Omental fat pad (tissue), 3 donors: ENCODE measurements at regions not wholly inside any gene's neighbourhood (a gene's known extent, or its start where the extent isn't known, plus 50 kb on each side); places are given as distances from the start of the nearest gene placed in this dataset.

Experiments
- ATAC-seq: fragments of 150-250 bp; one replicate; pipeline ENCODE4 v1.9.1; 2016; ENCODE audit warnings: mild to moderate bottlenecking, moderate library complexity; ENCODE audit not compliant: low FRiP score
- DNase-seq: peaks from one replicate; pipeline ENCODE4 v3.0.0-alpha.2; 2019; ENCODE audit warnings: low spot score
- CTCF ChIP-seq, 3 donors: fragments of 450-650 bp; IDR thresholded peaks; one replicate each; pipeline ENCODE4 v1.5.1; 2016 to 2017; ENCODE audit warnings: antibody characterized with exemption in 3 of 3, mild to moderate bottlenecking in 3 of 3, moderate library complexity in 2 of 3

DNA sequence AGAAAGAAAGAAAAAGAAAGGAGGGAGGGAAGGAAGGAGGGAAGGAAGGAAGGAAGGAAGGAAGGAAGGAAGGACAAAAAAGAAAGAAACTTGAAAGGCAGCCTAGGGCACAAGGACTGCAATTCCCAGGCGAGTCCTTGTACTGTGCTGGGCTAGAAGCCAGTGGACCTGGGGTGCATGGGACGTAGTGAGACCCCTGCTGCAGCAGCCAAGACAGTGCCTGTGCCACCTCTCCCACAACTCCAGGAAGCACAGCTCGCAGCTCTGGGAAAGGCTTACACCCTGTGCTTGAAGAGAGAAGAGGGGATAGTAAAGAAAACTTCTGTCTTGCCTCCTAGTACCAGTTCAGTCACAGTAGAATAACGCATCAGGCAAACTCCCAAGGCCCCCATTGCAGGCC is 227.9 kb upstream of the CDH7 start:
- ATAC-seq (no peak), DNase-seq (no peak)
- no peak for TF ChIP-seq CTCF (IDR thresholded peaks at IDR 0.05)

DNA sequence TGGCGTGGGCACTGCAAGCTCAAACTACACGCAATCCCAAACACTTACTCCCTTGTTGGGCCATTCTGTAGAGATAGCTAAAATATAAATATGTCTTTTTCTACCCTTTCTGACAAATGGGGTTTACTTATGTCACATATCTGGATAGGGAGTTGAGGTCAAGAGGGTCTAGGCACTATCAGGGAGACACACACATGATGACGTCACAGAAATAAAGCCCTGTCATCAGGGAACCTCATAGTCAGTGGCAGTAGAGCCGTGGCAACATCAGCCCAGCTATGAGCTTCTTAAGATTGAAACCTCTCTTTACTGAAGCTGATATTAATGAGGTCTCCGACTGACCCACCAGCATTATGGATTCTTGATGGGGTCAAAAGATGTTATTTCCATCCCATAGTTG is 234.6 kb upstream of the CDH7 start:
- DNase-seq (no peak), ATAC-seq (no peak)
- TF ChIP-seq CTCF (IDR thresholded peaks at IDR 0.05) = no peak

DNA sequence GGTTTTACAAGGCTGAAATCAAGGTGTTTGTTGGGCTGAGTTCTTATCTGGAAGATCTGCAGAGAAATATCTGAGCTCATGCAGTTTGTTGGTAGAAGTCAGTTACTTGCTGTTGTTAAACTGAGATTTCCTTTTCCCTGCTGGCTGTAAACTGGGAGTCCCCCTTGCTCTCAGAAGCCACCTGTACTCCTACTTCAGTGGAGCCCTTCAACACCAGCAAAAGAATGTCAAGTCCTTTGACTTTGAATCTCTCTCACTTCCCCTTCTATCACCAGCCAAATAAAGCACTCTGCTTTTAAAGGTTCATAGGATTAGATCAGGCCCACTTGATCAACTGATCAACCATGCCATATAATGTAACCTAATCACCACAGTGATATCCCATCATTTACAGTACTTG is 252.2 kb upstream of the CDH7 start:
- DNase-seq = no peak
- no peak for ATAC-seq
- no peak for TF ChIP-seq CTCF (IDR thresholded peaks at IDR 0.05)

DNA sequence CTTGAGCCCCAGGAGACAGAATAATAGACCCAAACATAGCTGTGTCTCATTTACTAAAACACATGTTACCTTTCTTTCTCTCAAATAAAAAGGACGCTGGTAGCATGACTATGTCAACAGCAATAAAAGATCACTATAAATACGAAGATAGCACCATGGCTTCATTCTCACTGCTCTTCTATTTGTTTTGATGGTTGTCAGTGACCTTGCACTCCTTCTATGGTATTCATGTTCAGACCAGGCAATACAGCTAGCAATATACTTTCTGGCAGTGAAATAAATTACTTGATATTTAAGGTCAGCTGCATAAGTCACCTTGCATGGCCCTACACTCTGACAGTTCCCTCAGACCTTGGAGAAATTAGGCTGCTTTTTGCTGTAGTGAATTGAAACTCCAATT is 263.2 kb upstream of the CDH7 start:
- no peak for ATAC-seq
- DNase-seq = no peak
- no peak for TF ChIP-seq CTCF (IDR thresholded peaks at IDR 0.05)

DNA sequence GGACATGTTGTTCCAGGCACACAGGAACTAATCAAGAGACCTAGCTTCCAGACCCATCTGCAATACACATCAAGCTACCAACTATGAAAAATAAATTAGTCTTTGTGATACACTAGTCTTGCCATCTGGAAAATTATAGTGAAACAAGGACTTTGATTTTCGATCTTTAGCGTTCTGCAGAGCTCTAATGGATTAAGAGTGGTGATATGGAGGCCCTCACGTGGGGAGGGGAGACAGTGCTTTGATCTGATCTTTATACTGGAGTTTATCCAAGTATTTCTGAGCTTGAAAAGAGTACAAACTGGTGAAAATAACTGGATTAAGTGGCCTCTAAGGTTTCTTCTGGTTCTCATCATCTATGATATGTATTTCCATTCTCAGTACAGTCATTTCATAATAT is 273.4 kb upstream of the CDH7 start:
- TF ChIP-seq CTCF (IDR thresholded peaks at IDR 0.05) = no peak
- DNase-seq = no peak

DNA sequence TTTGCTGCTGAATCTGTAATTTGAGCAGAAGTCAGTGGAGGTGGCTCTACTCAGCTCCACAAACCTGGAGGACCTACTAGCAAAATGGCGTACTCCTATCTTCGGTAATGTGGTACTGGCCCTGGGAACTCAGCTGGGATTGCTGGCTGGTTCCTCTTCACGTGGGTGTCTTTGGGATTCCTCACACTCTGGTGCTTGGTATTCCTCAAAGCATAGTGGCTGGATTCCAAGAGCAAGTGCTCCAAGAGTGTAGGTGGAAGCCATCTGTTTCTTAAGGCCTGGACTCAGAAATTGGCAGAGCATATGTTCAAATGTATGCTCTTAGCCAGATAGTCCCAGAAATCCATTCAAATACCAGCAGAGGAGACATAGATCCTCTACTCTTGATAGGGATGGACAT is 281.9 kb upstream of the CDH7 start:
- no peak for TF ChIP-seq CTCF (IDR thresholded peaks at IDR 0.05)
- DNase-seq = no peak
- no peak for ATAC-seq

More for the DNA sequence above, 273.4 kb upstream of the CDH7 start:
- no peak for ATAC-seq

GRCh38 chr18:65464361-65464760 is 286.5 kb upstream of the CDH7 start:
- DNase-seq (no peak), ATAC-seq (no peak)
- TF ChIP-seq CTCF (IDR thresholded peaks at IDR 0.05) = no peak
